Vagina (tissue), 2 donors: ENCODE measurements at regions not wholly inside any gene's neighbourhood (a gene's known extent, or its start where the extent isn't known, plus 50 kb on each side); places are given as distances from the start of the nearest gene placed in this dataset.

Experiments used
- POLR2AphosphoS5 ChIP-seq, 2 donors: sonication (generic); formaldehyde crosslinking; IDR thresholded peaks; one replicate each; pipeline ENCODE4 v1.9.0; 2017; ENCODE audit warnings: antibody characterized with exemption in 2 of 2, mild to moderate bottlenecking in 2 of 2, low read depth in 1 of 2; ENCODE audit not compliant: insufficient read depth in 1 of 2
- TF ChIP-seq, protein P1 (sequence below), 3 experiments: fragments of 450-650 bp in 2 of 3; fragments of 200-600 bp in 1 of 3; sonication (generic) in 1 of 3; IDR thresholded peaks; one replicate each; pipeline ENCODE4 v1.5.1; 2017 to 2019; ENCODE audit warnings: antibody characterized with exemption in 3 of 3, mild to moderate bottlenecking in 2 of 3, moderate library complexity in 2 of 3

DNA sequence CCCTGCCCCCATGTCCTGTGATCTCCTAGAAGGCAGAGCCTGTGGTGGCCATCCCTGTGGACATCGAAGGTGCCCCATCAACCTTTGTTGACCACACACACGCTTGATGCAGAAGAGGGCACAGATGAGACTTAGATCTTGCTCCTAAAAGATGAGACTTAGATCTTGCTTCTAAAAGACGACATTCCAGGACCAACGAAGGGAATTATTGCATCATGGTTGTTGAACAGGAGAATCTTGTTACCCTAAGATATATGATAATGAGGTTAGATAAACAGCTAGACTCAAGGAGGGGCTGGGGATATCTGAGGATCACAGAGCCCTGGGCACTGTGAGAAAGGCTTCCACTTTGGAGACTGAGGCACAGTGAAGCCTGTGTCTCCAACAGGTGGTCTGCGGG is 91.1 kb upstream of the WSCD2 start:
- no peak for TF ChIP-seq POLR2AphosphoS5 (IDR thresholded peaks at IDR 0.05; ENCODE audit: insufficient read depth in 1 of 2, low read depth in 1 of 2)
- TF ChIP-seq, protein P1, sequence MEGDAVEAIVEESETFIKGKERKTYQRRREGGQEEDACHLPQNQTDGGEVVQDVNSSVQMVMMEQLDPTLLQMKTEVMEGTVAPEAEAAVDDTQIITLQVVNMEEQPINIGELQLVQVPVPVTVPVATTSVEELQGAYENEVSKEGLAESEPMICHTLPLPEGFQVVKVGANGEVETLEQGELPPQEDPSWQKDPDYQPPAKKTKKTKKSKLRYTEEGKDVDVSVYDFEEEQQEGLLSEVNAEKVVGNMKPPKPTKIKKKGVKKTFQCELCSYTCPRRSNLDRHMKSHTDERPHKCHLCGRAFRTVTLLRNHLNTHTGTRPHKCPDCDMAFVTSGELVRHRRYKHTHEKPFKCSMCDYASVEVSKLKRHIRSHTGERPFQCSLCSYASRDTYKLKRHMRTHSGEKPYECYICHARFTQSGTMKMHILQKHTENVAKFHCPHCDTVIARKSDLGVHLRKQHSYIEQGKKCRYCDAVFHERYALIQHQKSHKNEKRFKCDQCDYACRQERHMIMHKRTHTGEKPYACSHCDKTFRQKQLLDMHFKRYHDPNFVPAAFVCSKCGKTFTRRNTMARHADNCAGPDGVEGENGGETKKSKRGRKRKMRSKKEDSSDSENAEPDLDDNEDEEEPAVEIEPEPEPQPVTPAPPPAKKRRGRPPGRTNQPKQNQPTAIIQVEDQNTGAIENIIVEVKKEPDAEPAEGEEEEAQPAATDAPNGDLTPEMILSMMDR (IDR thresholded peaks at IDR 0.05) = no peak
